ENCODE measurements at regions not wholly inside any gene's neighbourhood (a gene's known extent, or its start where the extent isn't known, plus 50 kb on each side); places are given as distances from the start of the nearest gene placed in this dataset.
"Not testable (repeated sequence)": the region's sequence is repeated elsewhere in the genome, so short reads cannot be mapped to it uniquely, and the experiment has no call there.

DNA sequence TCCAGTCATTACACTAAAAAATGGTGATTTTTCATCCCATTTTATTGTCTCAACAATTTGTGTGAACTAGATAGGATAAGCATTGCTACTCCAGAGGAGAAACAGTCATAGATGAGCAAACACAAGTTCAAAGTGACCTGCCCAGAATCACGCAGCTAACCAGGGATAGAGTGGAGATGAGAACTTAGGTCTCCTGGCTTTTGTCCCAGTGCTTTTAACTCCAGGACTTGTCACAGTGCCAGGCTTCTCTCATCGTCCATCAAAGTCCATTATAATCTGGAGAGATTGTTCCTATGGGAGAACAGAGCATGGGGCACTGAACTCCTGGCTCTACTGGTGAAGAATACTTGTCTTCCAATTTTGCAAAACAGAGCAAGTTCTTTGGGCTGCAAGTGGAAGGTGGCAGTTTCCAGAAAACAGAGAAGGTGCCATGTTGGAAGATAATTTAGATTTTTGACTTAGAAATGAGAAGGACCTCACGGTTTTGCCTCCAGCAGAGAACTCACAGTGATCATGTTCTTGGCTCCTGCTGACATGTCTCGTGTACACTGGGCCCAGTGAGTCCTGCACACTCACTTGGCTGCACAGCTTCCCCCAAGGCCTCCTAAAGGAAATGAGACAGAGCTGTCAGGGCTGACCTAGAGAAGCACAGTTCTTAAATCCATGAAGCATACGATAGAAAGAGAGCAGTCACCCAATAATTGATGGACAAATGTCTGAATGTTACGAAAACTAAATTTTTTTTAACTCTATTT lies 322.9 kb upstream of the NRP1 start:
- DNase-seq (ENCODE audit: low read depth in 3 of 3) = no peak

DNA sequence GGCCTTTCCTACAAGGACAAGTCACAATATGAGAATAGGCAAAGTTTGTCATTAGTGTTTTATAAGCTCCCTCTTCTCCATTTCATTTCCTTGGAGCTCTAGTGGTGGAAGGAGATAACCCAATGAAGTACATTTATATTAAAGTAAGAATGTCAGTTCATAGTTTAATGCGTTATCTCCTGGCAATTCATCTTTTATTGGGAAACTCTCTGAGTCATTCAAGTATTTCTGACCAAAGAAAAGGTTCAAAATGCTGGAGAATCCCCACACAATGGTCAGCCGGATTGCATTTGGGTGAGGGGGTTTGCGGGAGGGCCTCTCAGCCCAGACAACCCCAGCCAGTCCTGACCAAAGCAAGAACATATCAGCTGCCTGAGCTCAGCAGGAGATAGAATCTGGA lies 321.5 kb upstream of the NRP1 start:
- no peak for DNase-seq (ENCODE audit: low read depth in 3 of 3)

DNA sequence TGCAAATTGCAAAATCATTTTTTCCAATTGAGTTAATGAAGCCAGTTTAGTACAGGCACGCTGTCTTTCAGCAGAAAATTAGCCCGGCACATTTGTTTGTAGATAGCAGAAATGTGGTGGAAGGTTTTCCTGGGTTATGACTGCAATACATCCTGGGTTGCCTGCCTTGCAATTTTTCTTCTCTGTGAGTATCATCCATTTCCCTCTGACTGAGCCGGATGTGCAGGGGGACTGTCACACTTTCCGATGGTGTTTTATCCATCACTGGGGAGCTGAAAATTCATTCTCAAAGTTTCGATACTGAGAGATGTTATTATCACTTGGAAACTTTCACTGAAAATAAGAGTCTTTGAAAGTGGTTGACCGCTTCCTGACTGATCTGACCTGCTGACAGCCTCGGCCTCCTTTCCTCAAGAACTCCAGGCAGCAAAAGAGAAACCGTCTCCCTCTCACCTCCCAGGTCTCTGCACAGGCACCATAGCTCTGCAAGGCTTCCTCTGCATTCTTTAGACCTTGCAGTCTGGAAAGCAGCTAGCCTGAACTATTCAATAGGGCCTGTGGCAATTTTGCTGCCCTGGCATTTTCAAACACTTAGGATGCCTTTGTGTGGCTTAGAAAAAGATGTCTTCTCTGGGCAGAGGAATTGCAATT lies 320.8 kb upstream of the NRP1 start:
- no peak for DNase-seq (ENCODE audit: low read depth in 3 of 3)

DNA sequence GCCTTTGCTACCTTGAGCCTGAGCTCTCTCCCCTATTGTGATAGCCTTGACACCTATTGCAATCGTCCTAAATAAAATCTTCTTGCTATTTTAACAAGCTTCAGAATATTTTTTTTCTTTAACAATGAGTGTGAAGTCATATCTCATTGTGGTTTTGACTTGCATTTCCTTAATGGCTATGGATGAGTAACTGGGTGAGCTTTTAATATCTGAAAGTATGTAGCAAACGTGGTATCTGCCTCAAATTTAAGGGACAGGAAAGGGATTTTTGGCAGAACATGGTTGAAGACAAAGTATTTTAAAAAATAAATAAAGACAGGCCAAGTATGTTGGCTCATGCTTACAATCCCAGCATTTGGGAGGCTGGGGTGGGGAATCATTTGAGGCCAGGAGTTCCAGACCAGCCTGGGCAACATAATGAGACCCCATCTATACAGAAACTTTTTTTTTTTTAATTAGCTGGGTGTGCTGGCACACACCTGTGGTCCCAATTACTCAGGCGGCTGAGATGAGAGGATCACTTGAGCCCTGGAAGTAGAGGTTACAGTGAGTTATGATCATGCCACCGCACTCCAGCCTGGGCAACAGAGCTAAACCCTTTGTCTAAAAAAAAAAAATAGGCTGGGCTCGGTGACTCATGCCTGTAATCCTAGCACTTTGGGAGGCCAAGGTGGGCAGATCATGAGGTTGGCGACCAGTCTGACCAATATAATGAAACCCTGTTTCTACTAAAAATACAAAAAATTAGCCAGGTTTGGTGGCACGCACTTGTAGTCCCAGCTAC lies 319.3 kb upstream of the NRP1 start:
- no peak for DNase-seq (ENCODE audit: low read depth in 3 of 3)

DNA sequence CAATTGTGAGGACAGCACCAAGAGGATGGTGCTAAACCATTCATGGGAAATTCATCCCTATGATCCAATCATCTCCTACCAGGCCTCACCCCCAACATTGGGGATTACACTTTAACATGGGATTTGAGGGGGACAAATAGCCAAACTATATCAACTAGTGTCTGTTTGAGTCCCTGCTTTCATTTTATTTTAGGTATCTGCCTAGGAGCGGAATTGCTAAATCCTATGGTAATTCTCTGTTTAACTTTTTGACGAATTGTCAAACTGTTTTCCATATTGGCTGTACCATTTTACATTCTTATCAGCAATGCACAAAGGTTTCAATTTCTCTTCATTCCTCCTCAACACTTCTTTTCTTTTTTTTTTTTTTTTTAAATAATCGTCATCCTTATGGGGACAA lies 318.4 kb upstream of the NRP1 start:
- DNase-seq (ENCODE audit: low read depth in 3 of 3) = no peak

DNA sequence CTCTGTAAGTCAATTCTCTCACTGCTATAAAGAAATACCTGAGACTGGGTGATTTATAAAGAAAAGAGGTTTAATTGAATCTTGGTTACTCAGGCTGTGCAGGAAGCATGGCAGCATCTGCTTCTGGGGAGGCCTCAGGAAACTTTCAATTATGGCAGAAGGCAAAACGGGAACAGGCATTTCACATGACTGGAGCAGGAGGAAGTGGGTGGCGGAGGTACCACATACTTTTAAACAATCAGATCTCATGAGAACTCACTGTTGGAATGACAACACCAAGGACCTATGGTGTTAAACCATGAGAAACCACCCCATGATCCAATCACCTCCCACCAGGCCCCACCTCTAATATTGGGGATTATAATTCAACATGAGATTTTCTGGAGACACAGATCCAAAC lies 315.7 kb upstream of the NRP1 start:
- DNase-seq (ENCODE audit: low read depth in 3 of 3) = not testable (repeated sequence)

DNA sequence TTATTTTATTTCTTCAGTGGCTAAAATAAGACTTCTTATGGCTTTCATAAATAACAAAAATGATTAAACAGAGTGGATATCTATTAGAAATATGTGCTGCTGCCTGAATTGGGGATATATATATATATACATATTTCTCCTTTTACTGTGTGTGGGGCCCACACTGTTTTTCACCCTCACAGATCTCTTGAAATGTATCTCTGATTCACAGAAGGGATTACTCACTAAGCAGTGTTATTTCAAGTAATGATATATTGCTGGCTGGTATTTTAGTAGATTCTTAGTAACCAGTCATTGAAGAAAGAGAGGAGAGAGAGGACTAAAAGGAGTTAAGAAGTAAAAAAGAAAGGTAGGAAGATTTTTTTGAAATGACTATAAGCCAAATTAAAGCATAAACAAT lies 308.6 kb upstream of the NRP1 start:
- DNase-seq (ENCODE audit: low read depth in 3 of 3) = no peak

DNA sequence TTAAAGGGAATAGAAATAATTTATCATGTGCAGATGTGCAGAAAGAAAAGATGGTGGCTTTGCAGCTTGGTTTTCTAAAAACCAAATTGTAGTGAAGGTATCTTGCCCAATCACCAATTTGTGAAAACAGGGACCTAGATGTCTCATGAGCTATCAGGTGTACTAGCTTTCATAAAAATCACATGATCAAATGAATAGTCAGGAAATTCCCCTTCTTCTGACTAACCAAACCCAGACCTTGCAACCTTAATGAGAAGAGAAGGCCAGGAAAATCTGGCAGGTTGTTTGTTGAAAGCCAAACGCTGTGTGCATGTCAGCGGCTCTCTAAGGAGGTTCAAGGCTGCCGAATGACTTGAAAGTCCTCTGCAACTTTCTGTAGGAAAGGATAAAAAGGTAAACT lies 304.4 kb upstream of the NRP1 start:
- no peak for DNase-seq (ENCODE audit: low read depth in 3 of 3)

DNA sequence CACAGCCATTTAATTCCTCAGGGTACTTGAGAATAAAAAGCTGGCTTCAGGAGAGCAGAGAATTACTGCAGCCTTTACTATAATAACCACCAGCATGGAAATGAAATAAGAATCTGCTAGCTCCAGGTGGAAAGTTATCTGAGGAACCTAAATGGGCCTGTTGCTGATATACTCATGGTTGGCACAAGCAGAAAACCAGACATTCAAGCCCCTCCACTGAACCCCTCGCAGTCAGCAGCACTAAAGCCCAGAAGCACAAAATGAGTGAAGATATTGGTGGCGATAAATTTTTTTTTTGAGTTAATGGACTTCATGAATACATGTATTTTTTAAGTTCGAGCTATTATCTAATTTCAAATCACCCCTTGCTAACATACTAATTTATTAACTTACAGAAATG lies 303.9 kb upstream of the NRP1 start:
- no peak for DNase-seq (ENCODE audit: low read depth in 3 of 3)

DNA sequence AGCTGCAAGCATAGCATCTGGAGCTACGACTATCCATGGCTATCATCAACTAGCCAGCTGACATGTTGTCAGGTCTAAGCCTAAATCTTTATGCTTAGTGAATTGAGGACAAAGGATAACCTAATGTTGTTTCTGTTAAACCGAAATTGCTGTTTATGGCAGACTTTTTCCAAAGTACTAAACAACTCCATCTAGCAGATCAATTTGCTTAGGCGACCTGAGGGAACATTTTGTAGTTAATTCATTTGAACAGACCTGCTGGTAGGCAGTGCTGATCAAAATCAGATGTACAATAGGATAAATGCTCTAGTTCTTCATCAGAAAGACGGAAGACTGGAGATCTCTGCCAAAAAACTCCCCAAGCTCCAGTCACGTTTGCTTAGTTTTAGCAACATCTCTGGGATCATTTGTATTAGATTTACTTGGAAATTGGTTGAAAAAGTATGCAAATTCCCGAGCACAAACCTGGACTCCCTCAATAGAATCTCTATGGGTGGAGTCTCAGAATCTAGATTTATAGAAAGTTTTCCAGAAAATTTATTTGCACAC lies 301.6 kb upstream of the NRP1 start:
- no peak for DNase-seq (ENCODE audit: low read depth in 3 of 3)

DNA sequence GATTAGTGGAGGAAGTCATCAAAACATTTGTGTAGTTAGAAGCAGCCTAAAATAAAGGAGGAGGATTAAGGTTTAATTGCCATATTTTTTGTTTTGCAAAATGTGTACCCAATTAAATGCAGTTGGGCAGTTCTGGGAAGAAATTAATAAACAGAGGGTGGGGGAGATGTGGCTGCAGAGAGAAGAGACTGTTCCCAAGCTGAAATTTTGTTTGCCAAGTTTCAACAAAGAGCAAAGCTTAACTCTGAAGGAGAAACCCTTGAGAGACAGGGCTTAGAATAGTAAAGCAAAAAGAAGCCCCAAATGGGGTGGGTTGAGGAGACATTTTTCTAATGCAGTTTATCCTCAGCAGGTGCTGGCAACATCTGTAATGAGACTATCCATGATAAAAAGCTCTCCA lies 298.0 kb upstream of the NRP1 start:
- DNase-seq (ENCODE audit: low read depth in 3 of 3) = no peak

DNA sequence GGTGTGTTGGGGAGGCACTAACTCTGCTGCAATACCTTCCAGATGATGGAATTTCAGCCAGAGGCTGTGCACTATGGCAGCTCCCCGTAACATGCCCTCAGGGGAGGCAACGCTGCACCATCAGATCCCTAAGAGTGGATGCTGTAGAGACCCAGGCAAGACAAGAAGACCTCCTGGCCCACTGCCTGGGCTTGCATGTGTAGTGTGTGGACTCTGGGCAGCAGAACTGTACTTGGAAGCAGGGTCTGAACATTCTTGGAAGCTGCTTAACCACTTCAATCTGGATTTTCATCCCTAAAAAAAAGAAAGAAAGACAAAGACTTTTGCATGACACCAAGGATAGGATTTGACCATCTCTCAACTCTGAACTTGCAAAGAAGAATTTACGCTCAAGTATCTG lies 297.5 kb upstream of the NRP1 start:
- no peak for DNase-seq (ENCODE audit: low read depth in 3 of 3)

DNA sequence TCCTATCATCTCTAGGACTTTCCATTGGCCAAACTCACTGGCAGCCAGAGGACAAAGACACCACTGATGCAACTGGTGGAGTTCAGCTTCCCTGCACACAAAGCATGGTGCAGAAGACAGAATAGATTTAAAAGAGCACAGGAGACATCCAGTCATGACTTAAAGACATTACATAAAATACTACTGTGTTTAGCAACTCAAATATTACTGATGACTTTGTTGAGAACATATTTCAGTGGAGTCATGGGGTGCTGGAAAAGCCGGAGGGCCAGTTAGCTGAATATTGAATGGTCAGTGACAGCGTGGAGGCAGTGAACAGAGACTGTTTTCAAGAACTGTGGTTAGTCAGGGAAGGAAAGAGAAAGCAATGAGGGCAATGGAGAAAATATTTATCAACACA lies 296.3 kb upstream of the NRP1 start:
- DNase-seq (ENCODE audit: low read depth in 3 of 3) = no peak

DNA sequence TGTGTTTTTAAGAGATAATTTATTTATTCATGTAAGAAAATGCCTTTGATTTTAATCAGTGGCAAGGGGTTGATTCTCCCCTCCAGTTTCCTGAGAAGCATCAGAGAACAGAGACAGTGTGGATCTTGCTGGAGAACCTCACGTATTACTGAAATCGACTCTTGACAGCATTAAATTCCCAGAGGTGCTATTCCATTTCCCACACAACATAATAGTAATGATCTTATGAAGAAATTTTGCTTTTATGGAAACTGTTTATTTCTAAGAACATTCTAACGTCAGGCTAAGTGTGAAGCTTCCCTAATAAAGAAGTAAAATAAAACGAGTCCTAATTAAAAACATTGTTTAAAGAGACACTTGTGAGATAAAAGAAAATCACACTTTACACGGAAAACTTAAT lies 293.1 kb upstream of the NRP1 start:
- no peak for DNase-seq (ENCODE audit: low read depth in 3 of 3)

DNA sequence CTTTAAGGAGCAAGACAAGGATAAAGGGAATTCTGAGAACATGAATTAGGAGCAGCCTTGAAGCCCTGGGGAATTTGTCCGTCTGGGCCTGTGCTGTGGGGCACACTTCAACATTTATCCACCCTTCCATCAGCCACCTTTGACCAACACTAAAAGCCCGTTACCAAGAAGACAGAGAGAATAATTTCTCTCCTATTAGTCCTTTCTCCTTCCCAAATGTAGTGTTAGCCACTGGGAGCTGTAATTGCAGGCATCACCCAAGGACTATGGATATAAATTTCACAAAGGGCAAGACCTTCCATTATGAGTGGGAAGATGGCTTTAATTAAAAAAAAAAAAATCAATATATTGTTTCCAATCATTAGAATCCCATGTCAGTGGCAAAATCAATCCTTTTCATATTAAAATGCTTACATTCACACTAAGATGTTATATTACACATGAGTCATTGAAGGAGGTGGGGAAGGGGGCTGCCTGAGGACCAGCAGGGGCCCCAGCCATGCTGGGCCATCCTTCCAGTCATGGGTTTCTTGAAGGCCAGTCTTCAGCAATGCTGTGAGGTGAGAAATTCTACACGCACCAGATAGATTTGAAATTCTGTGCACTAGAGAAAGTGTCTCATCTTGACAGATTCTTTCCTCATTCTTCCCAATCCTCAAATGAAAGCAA lies 292.5 kb upstream of the NRP1 start:
- no peak for DNase-seq (ENCODE audit: low read depth in 3 of 3)

DNA sequence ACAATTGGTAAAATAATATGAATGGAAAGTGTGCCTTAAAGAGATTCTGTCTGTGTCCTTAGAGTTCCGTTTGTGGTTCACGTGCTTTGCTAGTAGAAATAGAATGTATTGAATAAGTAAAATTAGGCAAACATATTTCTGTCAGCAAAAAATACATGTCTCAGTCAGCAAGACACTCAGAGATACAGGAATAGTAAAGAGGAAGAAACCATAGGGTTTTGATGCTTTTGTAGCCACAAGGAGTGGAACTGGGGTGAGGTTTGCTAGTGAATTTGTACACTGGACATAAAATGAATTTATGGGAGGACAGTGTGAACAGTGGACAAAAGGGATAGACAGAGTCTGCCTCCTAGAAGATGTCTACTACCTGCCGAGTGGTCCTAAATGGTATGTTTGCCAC lies 289.2 kb upstream of the NRP1 start:
- DNase-seq (ENCODE audit: low read depth in 3 of 3) = no peak

DNA sequence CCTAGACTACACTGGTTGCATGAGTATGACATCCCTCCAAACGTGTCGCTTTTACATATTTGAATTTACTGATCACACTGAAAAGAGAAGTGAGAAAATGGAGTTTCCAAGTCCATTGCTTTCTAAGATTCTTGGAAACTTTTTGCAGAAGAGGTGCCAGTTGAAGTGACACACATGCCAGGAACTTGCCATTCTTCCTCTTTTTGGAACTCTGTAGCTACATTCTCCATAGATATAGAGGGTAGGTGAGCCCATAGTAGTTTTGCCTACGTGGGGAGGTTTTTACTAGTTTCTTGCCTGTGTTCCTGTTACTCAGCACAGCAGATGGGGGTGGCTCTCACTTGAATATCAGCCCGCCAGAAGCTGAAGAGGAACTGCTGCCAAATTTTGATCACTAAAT lies 286.6 kb upstream of the NRP1 start:
- DNase-seq (ENCODE audit: low read depth in 3 of 3) = no peak

DNA sequence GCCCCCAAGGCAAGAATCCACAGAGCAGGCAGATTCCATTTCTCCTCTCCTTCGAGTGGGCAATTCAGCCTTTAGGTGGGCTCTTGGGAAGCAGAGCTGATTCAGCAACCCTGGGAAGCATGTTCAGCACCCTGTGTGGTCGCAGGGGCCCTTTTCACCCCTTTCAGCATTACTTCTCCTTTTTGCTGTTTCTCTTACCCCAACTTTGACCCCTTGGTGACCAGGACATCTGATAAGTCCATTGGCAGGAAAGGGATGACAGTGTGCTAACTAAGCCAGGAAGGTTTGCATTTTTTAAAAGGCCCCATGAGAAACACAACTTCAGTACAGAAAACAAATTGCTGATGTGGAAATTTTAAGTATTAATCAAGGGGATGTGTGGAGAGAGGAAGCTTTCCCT lies 283.7 kb upstream of the NRP1 start:
- no peak for DNase-seq (ENCODE audit: low read depth in 3 of 3)

DNA sequence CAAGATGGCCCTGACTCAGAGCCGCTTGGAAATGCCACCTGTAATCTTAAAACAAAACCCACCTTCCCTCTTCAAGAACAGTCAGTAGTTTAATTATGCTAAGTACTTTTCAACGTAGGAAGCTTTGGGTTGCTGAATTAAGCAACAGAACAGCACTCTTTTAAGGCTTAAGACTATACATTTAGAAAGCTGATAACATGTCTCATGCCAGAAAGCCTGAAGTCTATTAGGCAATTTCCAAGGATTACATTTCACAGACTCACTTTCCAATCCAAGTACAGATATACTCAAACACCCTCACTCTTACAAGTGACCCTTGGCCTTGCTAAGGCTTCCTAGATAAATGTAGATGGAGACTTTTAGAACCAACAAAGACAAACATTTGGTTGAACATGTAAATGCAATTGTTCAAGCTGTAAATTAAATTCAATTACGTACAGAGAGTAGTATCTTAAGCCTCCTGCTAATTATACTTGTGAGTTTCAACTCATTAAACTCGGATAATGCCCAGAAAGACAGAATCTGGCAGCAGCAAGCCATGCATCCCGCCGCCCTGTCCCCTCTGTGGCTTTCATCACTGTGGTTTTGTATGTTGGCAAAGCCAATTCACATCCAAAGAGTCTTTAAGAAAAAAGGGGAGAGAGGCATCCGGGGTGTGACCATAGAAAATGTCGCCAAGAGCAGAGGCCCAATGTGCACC lies 283.1 kb upstream of the NRP1 start:
- DNase-seq (ENCODE audit: low read depth in 3 of 3) = no peak

DNA sequence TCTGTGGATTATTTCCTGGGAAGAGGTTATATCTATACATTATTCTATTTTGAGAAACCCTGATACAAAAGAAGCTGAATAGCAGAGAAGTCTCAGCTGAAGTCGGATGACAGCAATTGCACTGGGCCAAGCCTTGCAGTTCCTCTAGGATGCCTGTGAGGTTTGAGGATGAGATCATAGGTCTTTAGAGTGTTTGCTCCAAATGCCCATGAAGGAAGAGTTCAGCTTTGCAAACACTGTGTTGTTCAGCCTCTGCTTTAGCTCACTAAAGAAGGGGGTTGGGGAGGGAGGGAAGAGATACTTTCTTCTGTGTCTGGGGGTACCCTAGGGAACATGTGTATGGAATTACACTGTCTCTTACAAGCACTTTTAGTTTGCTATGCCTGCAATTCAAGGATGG lies 282.5 kb upstream of the NRP1 start:
- no peak for DNase-seq (ENCODE audit: low read depth in 3 of 3)

DNA sequence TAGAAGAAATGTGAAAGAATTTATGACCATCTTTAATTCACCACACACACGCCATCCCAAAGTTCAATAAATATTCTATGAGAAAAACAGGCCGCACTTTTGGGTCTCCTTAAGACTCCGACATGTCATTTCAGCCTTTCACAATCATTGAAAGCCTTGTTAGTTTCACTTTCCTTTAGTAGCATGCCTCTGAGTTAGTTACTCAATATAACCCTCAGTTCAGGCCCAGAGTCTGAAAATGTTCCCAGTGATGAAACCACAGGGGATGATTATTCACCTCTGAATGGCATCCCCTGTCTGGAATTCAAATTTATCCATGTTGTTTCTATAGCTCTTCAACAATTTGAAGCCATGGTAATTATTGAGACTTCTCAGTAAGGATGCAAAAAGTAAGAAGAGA lies 278.1 kb upstream of the NRP1 start:
- DNase-seq (ENCODE audit: low read depth in 3 of 3) = no peak

DNA sequence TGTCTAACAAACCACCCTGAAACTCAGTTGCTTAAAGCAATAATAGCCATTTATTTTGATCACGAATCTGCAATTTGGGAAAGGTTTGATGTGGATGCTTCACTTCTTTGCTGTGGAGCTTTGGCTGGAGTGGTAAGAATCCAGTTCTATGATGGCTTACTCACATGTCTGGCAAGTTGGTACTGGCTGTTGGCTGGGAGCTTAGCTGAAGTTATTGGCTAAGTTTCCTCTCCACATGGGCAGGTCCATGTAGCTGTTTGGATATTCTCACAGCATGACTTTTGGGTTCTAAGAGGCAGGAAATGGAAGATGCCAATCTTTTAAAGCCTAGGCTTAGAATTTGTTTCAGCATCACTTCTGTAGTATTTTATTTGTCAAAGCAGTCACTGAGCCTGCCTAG lies 277.6 kb upstream of the NRP1 start:
- DNase-seq (ENCODE audit: low read depth in 3 of 3) = no peak

Data from stimulated activated CD4-positive, alpha-beta T cell treated with anti-CD3 and anti-CD28 coated beads, TNF-alpha, amount 100 ng/mL, for 48 hours (primary cell).